ENCODE measurements at regions not wholly inside any gene's neighbourhood (a gene's known extent, or its start where the extent isn't known, plus 50 kb on each side); places are given as distances from the start of the nearest gene placed in this dataset.

DNA sequence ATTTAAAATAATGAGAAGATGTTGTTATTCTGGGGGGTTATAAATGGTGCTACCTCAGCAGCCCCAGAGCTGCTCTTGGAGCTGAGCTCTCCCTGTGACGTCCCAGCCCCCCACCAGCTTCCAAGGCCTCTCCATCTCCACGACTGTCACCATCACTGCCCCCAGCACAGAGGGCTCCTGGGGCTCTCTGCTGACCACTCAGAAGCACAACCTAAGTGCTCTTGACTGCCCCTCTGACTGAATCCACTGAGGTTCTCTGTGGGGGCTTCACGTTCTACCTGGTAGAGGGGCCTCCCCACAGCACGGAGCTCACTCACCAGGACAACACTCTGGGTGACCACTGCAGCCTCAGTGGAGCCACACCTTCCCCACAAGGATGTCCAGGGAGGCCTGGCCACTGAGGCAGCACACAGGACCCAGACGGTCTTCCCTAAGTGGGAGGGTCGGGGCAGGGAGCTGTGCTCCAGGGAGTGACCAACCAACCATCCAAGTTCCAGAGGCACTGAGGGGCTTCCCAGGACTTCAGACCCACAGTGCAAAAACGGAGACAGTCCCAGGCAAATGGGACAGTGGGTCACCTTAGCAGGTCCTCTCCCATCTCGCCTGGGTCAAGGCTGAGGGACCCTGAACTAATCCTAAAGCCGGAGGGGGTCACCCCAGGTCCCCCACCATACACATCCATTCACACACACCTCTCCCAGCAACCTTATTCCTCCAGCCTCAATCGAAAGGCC lies 121.0 kb upstream of the PPP2R2D start:
- TF ChIP-seq CTCF (IDR thresholded peaks at IDR 0.05; ENCODE audit: low read depth, low read length, poor library complexity, severe bottlenecking) (no peak), EZH2phosphoT487 (IDR thresholded peaks at IDR 0.05; ENCODE audit: borderline replicate concordance, low read length) (no peak)

Data from DOHH2 (cell line).